GM13976 (cell line): ENCODE measurements at regions not wholly inside any gene's neighbourhood (a gene's known extent, or its start where the extent isn't known, plus 50 kb on each side); places are given as distances from the start of the nearest gene placed in this dataset.

Source experiments
- DNase-seq: peaks from one replicate; pipeline ENCODE4 v3.0.0; 2012; ENCODE audit warnings: low spot score
- CTCF ChIP-seq: IDR thresholded peaks from 2 replicates; pipeline ENCODE4 v1.5.1; 2012; ENCODE audit warnings: borderline replicate concordance, mild to moderate bottlenecking; ENCODE audit not compliant: insufficient read depth; ENCODE audit errors: extremely low read depth, missing control alignments, control extremely low read depth
- in situ Hi-C: fragments of 300-500 bp; cut with MboI; formaldehyde crosslinking; loops from one replicate; pipeline ENCODE4 v1.12.0; 2022; ENCODE audit warnings: low sequenced_read_pairs, mixed read lengths, inconsistent platforms; ENCODE audit not compliant: unreplicated experiment

GRCh38 chr11:23021287-23021863 lies 161.1 kb upstream of the CCDC179 start:
- peak; percentile 58 for TF ChIP-seq CTCF
- in situ Hi-C loops: no loop called here
- DNase-seq: peak; percentile 30

GRCh38 chr11:23022854-23023253 lies 162.6 kb upstream of the CCDC179 start:
- DNase-seq: no peak
- no peak for TF ChIP-seq CTCF
- in situ Hi-C loops: no loop called here

GRCh38 chr11:23023319-23023718 lies 163.0 kb upstream of the CCDC179 start:
- in situ Hi-C loops: no loop called here
- DNase-seq: no peak
- no peak for TF ChIP-seq CTCF

GRCh38 chr11:23041001-23041503 lies 180.8 kb upstream of the CCDC179 start:
- in situ Hi-C loops: no loop called here
- TF ChIP-seq CTCF: no peak

GRCh38 chr11:23058656-23059055 lies 198.4 kb upstream of the CCDC179 start:
- in situ Hi-C loops: no loop called here
- DNase-seq: no peak
- TF ChIP-seq CTCF: no peak

More at GRCh38 chr11:23041001-23041503, 180.8 kb upstream of the CCDC179 start:
- no peak for DNase-seq

- DNase-seq: no peak
- TF ChIP-seq CTCF: no peak
- in situ Hi-C loops: no loop called here
Measured at GRCh38 chr11:23063276-23063675, 203.0 kb upstream of the CCDC179 start.

GRCh38 chr11:23078289-23078971 lies 218.2 kb upstream of the CCDC179 start:
- no peak for TF ChIP-seq CTCF
- no peak for DNase-seq
- in situ Hi-C loops: no loop called here
